Testis (tissue), 2 donors: ENCODE measurements at regions not wholly inside any gene's neighbourhood (a gene's known extent, or its start where the extent isn't known, plus 50 kb on each side); places are given as distances from the start of the nearest gene placed in this dataset.

Experiments used
- DNase-seq: peaks from one replicate; pipeline ENCODE4 v3.0.0-alpha.2; 2019
- H3K27ac ChIP-seq, 2 donors: fragments of 200-600 bp; sonication (generic); one replicate each; pipeline ENCODE4 v1.5.1; 2019
- H3K27me3 ChIP-seq: fragments of 200-600 bp; sonication (generic); one replicate; pipeline ENCODE4 v1.5.1; 2019
- H3K36me3 ChIP-seq: fragments of 200-600 bp; sonication (generic); one replicate; pipeline ENCODE4 v1.5.1; 2017; ENCODE audit warnings: low read depth; ENCODE audit errors: missing control alignments
- H3K4me1 ChIP-seq: fragments of 200-600 bp; sonication (generic); one replicate; pipeline ENCODE4 v1.5.1; 2019
- H3K4me3 ChIP-seq, 2 donors: fragments of 200-600 bp; sonication (generic); one replicate each; pipeline ENCODE4 v1.5.1; 2017 to 2019
- H3K9me3 ChIP-seq: fragments of 200-600 bp; sonication (generic); one replicate; pipeline ENCODE4 v1.5.1; 2017
- POLR2A ChIP-seq: fragments of 450-650 bp; IDR thresholded peaks from one replicate; pipeline ENCODE4 v1.6.1; 2017; ENCODE audit warnings: antibody characterized with exemption, mild to moderate bottlenecking, moderate library complexity
- WGBS, 2 donors: methylation state at CpG; one replicate each; pipeline ENCODE4 v1.1.5; 2018; 5-methylcytosine and 5-hydroxymethylcytosine counted together
- intact Hi-C: fragments of 100-400 bp; cut with DNase I; formaldehyde crosslinking; loops from one replicate; pipeline ENCODE4 v1.15.1; 2023; ENCODE audit warnings: low total_unique reads
- TF ChIP-seq, protein P1 (sequence below), 3 experiments: fragments of 450-650 bp in 2 of 3; fragments of 200-600 bp in 1 of 3; sonication (generic) in 1 of 3; IDR thresholded peaks; one replicate each; pipeline ENCODE4 v1.5.1; 2016 to 2019; ENCODE audit warnings: antibody characterized with exemption in 3 of 3, mild to moderate bottlenecking in 2 of 3, moderate library complexity in 1 of 3

- intact Hi-C loops: no loop called here
- WGBS, 2 donors: 70 to 80% methylated on average over 12 of the region's 12 CpGs
- H3K4me1 ChIP-seq: peaks cover 7% of the 10 kb centered on the region
- H3K9me3 ChIP-seq: no peaks in the 10 kb centered on the region
- no peaks in the 10 kb centered on the region for H3K36me3 ChIP-seq
- DNase-seq: peak; percentile 21
- no peak overlapping the region for H3K4me3 ChIP-seq
- TF ChIP-seq POLR2A: no peak
- TF ChIP-seq, protein P1, sequence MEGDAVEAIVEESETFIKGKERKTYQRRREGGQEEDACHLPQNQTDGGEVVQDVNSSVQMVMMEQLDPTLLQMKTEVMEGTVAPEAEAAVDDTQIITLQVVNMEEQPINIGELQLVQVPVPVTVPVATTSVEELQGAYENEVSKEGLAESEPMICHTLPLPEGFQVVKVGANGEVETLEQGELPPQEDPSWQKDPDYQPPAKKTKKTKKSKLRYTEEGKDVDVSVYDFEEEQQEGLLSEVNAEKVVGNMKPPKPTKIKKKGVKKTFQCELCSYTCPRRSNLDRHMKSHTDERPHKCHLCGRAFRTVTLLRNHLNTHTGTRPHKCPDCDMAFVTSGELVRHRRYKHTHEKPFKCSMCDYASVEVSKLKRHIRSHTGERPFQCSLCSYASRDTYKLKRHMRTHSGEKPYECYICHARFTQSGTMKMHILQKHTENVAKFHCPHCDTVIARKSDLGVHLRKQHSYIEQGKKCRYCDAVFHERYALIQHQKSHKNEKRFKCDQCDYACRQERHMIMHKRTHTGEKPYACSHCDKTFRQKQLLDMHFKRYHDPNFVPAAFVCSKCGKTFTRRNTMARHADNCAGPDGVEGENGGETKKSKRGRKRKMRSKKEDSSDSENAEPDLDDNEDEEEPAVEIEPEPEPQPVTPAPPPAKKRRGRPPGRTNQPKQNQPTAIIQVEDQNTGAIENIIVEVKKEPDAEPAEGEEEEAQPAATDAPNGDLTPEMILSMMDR (IDR thresholded peaks at IDR 0.05): no peak
- no peaks in the 10 kb centered on the region for H3K27me3 ChIP-seq
- H3K27ac ChIP-seq: no peak overlapping the region
Measured at GRCh38 chr9:16258191-16258590, 612.3 kb downstream of the BNC2 start.

DNA sequence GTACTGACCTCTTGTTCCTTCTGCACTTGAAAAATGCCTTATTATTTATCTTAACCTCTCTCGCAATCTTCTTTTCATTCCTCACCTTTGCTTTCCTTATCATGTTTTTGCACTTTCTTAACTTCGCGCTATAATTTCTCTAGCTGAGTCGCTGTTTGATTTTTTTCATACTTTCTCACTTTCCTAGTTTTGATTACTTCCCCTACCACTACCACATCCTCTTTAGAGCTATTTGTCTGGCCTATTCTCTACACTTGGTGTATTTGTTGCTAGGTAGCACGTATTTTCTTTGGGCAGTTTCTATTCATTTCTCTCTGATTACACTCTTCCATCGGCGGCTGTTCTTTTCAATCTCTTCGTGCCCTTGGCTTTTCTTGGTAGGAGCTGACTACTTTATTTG lies 611.8 kb downstream of the BNC2 start:
- no peak for DNase-seq
- H3K27ac ChIP-seq: no peak overlapping the region

DNA sequence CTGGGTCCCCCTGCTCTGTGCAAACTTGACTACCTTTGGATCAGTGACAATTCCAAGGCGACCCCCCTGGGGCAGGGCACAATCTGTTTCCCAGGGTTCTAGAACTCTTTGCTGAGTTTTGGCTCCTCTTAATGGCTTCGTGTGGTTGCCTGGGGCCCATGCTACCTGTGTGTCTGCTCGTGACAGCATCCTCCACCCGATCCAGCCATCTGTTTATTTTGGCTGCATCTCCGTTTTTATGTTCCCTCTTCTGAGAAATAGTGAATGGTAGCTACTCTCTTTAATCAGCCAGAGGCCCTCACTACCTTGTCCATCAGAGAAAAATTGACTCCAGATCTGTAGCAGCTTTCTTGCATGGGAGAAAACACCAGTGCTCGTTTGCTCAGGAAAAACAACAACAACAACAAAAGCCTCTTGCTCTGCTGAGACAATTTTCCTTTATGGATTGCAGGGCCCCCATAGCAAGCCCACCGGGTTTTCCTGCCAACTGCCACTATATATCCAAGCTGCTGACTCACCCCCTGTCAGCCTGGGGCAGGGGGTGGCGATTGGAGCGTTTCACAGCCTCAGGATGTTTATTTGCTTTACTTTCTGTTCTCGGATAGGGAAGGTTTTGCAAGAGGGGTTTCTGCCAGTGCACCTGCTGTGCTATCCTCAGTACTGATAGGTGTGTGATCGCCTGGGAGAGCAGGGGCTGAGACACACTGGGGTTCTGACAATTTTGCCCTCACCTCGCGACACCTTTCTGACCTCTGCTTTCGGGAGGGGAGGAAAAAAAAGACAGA lies 607.8 kb downstream of the BNC2 start:
- WGBS, 2 donors: 71 to 75% methylated on average over 13 to 14 of the region's 14 CpGs

More for the DNA sequence above, 611.8 kb downstream of the BNC2 start:
- no peaks in the 10 kb centered on the region for H3K9me3 ChIP-seq
- no peaks in the 10 kb centered on the region for H3K27me3 ChIP-seq
- no peaks in the 10 kb centered on the region for H3K36me3 ChIP-seq
- peaks cover 7% of the 10 kb centered on the region for H3K4me1 ChIP-seq
- intact Hi-C loops: no loop called here
- TF ChIP-seq, protein P1 (IDR thresholded peaks at IDR 0.05): no peak
- WGBS, 2 donors: 49 to 57% methylated on average over 8 of the region's 8 CpGs
- no peak overlapping the region for H3K4me3 ChIP-seq

GRCh38 chr9:16265688-16266087 lies 604.8 kb downstream of the BNC2 start:
- TF ChIP-seq POLR2A: no peak
- TF ChIP-seq, protein P1 (IDR thresholded peaks at IDR 0.05): no peak
- Histone ChIP-seq H3K27ac (no peak overlapping the region), H3K4me1 (peaks cover 5% of the 10 kb centered on the region), H3K9me3 (no peaks in the 10 kb centered on the region), H3K36me3 (no peaks in the 10 kb centered on the region), H3K4me3 (no peak overlapping the region), H3K27me3 (no peaks in the 10 kb centered on the region)
- intact Hi-C loops: no loop called here
- 87 to 94% methylated on average over 5 of the region's 5 CpGs for WGBS, 2 donors
- DNase-seq: no peak

More for the DNA sequence above, 607.8 kb downstream of the BNC2 start:
- TF ChIP-seq POLR2A: no peak
- TF ChIP-seq, protein P1 (IDR thresholded peaks at IDR 0.05): no peak
- DNase-seq: no peak
- H3K4me1 ChIP-seq: peaks cover 4% of the 10 kb centered on the region
- no peaks in the 10 kb centered on the region for H3K27me3 ChIP-seq
- H3K4me3 ChIP-seq: no peak overlapping the region
- no peaks in the 10 kb centered on the region for H3K9me3 ChIP-seq
- intact Hi-C loops: no loop called here
- H3K27ac ChIP-seq: no peak overlapping the region
- H3K36me3 ChIP-seq: no peaks in the 10 kb centered on the region
